ENCODE measurements at regions not wholly inside any gene's neighbourhood (a gene's known extent, or its start where the extent isn't known, plus 50 kb on each side); places are given as distances from the start of the nearest gene placed in this dataset.

DNA sequence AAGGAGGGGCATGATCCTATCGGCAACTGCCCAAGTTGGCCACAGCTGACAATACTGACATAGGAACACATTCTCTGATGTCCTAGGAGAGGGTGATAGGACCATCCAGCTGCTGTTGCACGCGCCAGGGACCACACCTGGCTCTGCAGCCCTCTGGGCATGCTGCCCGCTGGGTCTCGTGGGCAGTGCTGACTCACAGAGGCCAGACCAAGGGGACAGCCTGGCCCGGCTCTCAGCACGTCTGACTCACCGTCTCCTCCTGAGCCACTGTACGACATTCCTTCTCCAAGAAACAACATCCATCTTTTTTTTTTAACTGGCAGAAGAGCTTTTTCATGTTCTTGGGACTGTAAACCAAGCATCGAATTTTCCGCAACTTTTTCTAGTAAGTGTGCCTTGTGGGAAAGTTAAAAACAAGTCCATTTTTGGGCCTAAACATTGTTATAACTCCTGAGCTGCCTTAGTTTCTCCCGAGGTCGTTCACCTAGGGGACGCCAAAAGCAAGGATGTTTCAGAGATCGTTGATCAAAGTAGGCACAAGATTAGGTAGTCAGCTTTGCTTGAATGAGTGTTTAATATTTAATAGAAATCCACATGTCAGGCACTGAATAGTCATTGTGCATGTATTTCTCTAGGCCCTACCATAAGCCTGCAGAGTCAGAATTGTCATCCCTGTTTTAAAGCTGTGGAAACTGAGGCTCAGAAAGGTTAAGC, 100.3 kb downstream of the TTC32 start:
- no peak overlapping the region for H3K27ac ChIP-seq
- DNase-seq (peak in 2 of 4 donors; percentile 82 to 86), ATAC-seq (peak; percentile 95)
- TF ChIP-seq, protein P1, sequence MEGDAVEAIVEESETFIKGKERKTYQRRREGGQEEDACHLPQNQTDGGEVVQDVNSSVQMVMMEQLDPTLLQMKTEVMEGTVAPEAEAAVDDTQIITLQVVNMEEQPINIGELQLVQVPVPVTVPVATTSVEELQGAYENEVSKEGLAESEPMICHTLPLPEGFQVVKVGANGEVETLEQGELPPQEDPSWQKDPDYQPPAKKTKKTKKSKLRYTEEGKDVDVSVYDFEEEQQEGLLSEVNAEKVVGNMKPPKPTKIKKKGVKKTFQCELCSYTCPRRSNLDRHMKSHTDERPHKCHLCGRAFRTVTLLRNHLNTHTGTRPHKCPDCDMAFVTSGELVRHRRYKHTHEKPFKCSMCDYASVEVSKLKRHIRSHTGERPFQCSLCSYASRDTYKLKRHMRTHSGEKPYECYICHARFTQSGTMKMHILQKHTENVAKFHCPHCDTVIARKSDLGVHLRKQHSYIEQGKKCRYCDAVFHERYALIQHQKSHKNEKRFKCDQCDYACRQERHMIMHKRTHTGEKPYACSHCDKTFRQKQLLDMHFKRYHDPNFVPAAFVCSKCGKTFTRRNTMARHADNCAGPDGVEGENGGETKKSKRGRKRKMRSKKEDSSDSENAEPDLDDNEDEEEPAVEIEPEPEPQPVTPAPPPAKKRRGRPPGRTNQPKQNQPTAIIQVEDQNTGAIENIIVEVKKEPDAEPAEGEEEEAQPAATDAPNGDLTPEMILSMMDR (IDR thresholded peaks at IDR 0.05) = no peak
- H3K4me1 ChIP-seq = no peaks in the 10 kb centered on the region
- H3K36me3 ChIP-seq = no peaks in the 10 kb centered on the region
- intact Hi-C loops (cut with DNase I) = no loop called here
- no peaks in the 10 kb centered on the region for H3K27me3 ChIP-seq
- H3K9me3 ChIP-seq = no peaks in the 10 kb centered on the region
- H3K4me3 ChIP-seq = no peak overlapping the region

DNA sequence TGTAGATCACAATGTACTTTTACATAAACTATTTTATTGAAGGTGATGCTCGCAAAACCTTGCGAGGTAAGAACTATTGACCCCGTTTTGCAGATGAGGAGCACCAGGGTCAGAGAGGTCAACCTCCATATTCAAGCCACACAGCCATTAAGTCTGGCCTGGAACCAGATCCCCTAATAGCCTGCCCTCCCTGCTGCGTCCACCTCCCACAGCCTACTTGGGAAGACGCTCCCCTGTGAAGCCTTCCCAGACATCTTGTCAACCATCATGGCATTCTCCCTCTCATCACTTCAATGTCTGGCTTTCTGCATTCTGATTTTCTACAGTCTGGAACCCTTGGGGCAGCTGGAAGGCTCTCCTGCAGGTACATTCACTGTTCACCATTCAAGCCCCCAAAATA, 101.0 kb downstream of the TTC32 start:
- no peak overlapping the region for H3K27ac ChIP-seq
- H3K9me3 ChIP-seq = no peaks in the 10 kb centered on the region
- no peaks in the 10 kb centered on the region for H3K27me3 ChIP-seq
- ATAC-seq (no peak), DNase-seq (no peak)
- TF ChIP-seq, protein P1 (IDR thresholded peaks at IDR 0.05) = no peak
- no peaks in the 10 kb centered on the region for H3K36me3 ChIP-seq
- intact Hi-C loops (cut with DNase I) = no loop called here
- no peak overlapping the region for H3K4me3 ChIP-seq
- H3K4me1 ChIP-seq = no peaks in the 10 kb centered on the region

- H3K4me1 ChIP-seq = no peaks in the 10 kb centered on the region
- ATAC-seq = no peak
- H3K4me3 ChIP-seq = no peak overlapping the region
- TF ChIP-seq, protein P1 (IDR thresholded peaks at IDR 0.05) = no peak
- DNase-seq = no peak
- no peaks in the 10 kb centered on the region for H3K27me3 ChIP-seq
- H3K27ac ChIP-seq = no peak overlapping the region
- no peaks in the 10 kb centered on the region for H3K36me3 ChIP-seq
- intact Hi-C loops (cut with DNase I) = no loop called here
- no peaks in the 10 kb centered on the region for H3K9me3 ChIP-seq
Measured at GRCh38 chr2:19799881-19800780, 101.7 kb downstream of the TTC32 start.

GRCh38 chr2:19797871-19798270, 103.9 kb downstream of the TTC32 start:
- Histone ChIP-seq H3K4me3 (no peak overlapping the region), H3K36me3 (no peaks in the 10 kb centered on the region), H3K4me1 (no peaks in the 10 kb centered on the region), H3K27me3 (no peaks in the 10 kb centered on the region), H3K9me3 (no peaks in the 10 kb centered on the region), H3K27ac (no peak overlapping the region)
- ATAC-seq (no peak), DNase-seq (no peak)
- TF ChIP-seq, protein P1 (IDR thresholded peaks at IDR 0.05) = no peak
- intact Hi-C loops (cut with DNase I) = no loop called here

DNA sequence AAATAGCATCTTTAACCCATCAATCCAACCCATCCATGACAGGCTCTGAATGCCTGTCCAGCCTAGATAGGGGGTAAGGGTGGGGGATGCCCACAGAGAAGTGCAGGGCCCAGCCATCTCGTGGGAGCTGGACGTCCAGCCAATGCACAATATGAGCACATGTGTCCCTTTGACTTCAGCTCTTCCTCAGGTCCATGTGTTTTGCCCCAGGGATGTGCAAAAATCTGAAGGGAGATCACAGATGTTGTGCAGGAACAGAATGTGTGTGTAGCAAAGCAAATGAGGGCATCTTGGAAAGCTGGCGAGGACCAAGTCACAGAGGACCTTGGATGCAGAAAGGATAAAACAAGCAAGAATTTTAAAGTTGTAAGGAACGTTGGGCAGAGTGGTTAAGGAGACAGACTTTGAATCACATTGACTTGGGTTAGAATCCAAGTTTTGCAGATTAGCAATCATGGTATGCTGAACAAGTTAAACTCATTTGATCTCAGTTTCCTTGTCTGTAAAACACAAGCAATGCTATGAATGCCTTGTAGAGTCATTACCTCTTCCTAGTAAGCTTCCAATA, 104.5 kb downstream of the TTC32 start:
- TF ChIP-seq, protein P1 (IDR thresholded peaks at IDR 0.05) = no peak
- intact Hi-C loops (cut with DNase I) = no loop called here
- Histone ChIP-seq H3K27ac (no peak overlapping the region), H3K4me1 (no peaks in the 10 kb centered on the region), H3K9me3 (no peaks in the 10 kb centered on the region), H3K27me3 (no peaks in the 10 kb centered on the region), H3K36me3 (no peaks in the 10 kb centered on the region), H3K4me3 (no peak overlapping the region)
- no peak for DNase-seq
- no peak for ATAC-seq

All from left lung (tissue), 4 donors.